ENCODE measurements at regions not wholly inside any gene's neighbourhood (a gene's known extent, or its start where the extent isn't known, plus 50 kb on each side); places are given as distances from the start of the nearest gene placed in this dataset.

DNA sequence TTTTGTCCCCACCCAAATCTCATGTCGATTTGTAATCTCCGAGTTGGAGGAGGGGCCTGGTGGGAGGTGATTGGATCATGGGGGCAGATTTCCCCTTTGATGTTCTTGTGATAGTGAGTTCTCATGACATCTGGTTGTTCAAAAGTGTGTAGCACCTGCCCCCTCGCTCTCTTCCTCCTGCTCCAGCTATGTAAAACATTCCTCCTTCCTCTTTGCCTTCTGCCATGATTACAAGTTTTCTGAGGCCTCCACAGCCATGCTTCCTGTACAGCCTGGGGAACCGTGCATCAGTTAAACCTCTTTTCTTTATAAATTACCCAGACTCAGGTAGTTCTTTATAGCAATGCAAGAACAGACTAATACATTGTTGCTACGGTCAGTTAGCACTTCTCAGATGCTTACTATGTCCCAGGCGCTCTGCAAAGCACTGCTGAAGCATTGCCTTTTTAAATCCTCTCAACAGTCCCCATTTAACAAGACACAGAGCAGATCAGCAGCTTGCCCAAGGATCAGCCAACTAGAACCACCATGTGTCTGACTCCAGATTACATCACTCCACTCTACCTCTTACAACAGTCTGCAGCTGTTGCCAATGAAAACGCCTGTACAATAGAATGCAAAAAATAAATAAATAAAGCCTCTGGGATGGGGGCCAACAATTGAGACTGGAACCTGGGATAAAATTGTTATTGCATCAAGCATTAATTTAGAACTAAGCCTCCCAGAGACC, 52.4 kb upstream of the USP1 start:
- no peak overlapping the region; the same call in 1 of the 2 replicates for H3K27ac ChIP-seq
- TF ChIP-seq, protein P1, sequence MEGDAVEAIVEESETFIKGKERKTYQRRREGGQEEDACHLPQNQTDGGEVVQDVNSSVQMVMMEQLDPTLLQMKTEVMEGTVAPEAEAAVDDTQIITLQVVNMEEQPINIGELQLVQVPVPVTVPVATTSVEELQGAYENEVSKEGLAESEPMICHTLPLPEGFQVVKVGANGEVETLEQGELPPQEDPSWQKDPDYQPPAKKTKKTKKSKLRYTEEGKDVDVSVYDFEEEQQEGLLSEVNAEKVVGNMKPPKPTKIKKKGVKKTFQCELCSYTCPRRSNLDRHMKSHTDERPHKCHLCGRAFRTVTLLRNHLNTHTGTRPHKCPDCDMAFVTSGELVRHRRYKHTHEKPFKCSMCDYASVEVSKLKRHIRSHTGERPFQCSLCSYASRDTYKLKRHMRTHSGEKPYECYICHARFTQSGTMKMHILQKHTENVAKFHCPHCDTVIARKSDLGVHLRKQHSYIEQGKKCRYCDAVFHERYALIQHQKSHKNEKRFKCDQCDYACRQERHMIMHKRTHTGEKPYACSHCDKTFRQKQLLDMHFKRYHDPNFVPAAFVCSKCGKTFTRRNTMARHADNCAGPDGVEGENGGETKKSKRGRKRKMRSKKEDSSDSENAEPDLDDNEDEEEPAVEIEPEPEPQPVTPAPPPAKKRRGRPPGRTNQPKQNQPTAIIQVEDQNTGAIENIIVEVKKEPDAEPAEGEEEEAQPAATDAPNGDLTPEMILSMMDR (conservative IDR thresholded peaks at IDR 0.05), result no peak
- no peak for TF ChIP-seq ZFX (IDR thresholded peaks at IDR 0.05)

DNA sequence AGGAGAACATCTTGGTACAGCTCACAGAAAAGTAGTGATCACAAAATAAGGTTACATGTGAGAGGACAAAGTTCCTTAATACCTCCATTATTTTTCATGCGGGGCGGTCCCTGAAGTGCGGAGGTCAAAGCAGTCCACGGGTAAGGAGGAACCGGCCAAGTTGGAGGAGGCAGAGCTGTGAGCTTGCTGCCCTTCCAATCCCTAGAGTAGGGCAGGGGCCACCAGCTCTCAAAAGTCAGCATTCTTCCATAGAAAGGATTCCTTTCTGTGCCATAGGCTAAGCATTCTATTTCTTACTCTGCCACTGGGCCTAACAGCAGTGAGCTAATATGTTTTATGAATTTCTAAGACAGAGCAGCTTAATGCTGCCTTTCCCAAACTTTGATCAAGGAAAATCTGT, 50.9 kb upstream of the USP1 start:
- peak overlapping the region; percentile 62 for H3K27ac ChIP-seq
- TF ChIP-seq, protein P1 (conservative IDR thresholded peaks at IDR 0.05), result no peak
- TF ChIP-seq ZFX (IDR thresholded peaks at IDR 0.05), result no peak

DNA sequence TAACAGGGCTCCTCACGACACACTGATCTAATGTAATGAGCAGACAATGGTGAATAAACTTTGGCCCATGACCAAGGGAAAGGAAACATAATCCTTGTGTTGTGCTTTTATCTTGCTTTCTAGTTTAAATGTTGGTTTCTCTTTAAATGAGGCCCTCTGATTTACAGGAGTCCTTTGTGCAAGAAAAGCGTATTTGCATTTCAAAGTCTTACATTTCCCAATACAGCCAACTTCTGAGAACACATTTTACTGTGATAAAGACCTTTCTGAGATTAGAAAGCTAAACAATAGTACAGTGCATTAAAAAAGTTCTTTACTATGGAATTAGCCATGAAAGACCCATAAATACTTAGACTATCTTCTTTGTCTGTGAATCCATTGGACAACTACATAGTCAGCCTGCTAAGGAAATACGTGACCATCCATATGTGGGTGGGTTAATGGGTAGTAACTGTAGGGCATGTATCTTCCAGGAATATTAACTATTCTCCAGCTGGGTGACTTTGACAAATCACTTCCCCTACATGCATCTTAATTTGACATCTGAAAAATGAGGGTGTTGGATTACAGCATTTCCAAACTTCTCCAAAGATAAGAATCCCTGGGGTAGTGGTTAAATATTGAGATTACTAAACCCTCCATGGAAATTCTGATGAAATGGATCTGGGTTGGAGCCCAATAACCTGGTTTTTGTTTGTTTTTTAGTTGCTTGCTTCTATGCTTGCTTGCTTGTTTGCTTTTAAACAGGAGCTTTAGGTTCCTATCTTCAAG, 50.3 kb upstream of the USP1 start:
- peak overlapping the region; percentile 62 for H3K27ac ChIP-seq
- TF ChIP-seq ZFX (IDR thresholded peaks at IDR 0.05), result no peak
- TF ChIP-seq, protein P1 (conservative IDR thresholded peaks at IDR 0.05), result no peak
